Gastroesophageal sphincter (tissue), 3 donors: ENCODE measurements at regions not wholly inside any gene's neighbourhood (a gene's known extent, or its start where the extent isn't known, plus 50 kb on each side); places are given as distances from the start of the nearest gene placed in this dataset.
"Not testable (repeated sequence)": the region's sequence is repeated elsewhere in the genome, so short reads cannot be mapped to it uniquely, and the experiment has no call there.

Experiments
- CTCF ChIP-seq, 4 experiments: fragments of 200-600 bp in 2 of 4; fragments of 450-650 bp in 2 of 4; sonication (generic) in 1 of 4; IDR thresholded peaks; one replicate each; pipeline ENCODE4 v1.5.1; 2017 to 2019; ENCODE audit warnings: antibody characterized with exemption in 4 of 4, mild to moderate bottlenecking in 2 of 4, moderate library complexity in 2 of 4
- POLR2A ChIP-seq, 2 donors: fragments of 450-650 bp; IDR thresholded peaks; one replicate each; pipeline ENCODE4 v1.6.1; 2017; ENCODE audit warnings: antibody characterized with exemption in 2 of 2, mild to moderate bottlenecking in 2 of 2, moderate library complexity in 1 of 2

- TF ChIP-seq POLR2A, CTCF (IDR thresholded peaks at IDR 0.05): not testable (repeated sequence)
Measured at GRCh38 chr2:3030791-3031190, 346.8 kb downstream of the EIPR1 start.
